Suprapubic skin (tissue), 4 donors: ENCODE measurements at regions not wholly inside any gene's neighbourhood (a gene's known extent, or its start where the extent isn't known, plus 50 kb on each side); places are given as distances from the start of the nearest gene placed in this dataset.

Source experiments
- DNase-seq, 2 donors: peaks; one replicate each; pipeline ENCODE4 v3.0.0-alpha.2; 2019; ENCODE audit warnings: low spot score in 2 of 2
- H3K27ac ChIP-seq: fragments of 200-600 bp; sonication (generic); one replicate; pipeline ENCODE4 v1.5.1; 2019
- H3K27me3 ChIP-seq: fragments of 200-600 bp; sonication (generic); one replicate; pipeline ENCODE4 v1.5.1; 2019
- H3K36me3 ChIP-seq: fragments of 200-600 bp; sonication (generic); one replicate; pipeline ENCODE4 v1.5.1; 2019
- H3K4me1 ChIP-seq: fragments of 200-600 bp; sonication (generic); one replicate; pipeline ENCODE4 v1.5.1; 2019
- H3K4me3 ChIP-seq: fragments of 200-600 bp; sonication (generic); one replicate; pipeline ENCODE4 v1.5.1; 2019; ENCODE audit warnings: mild to moderate bottlenecking
- H3K9me3 ChIP-seq: fragments of 200-600 bp; sonication (generic); one replicate; pipeline ENCODE4 v1.5.1; 2019
- EP300 ChIP-seq: sonication (generic); formaldehyde crosslinking; IDR thresholded peaks from one replicate; pipeline ENCODE4 v1.6.1; 2017; ENCODE audit warnings: antibody characterized with exemption
- POLR2A ChIP-seq, 2 donors: fragments of 450-650 bp; IDR thresholded peaks; one replicate each; pipeline ENCODE4 v1.6.1; 2017; ENCODE audit warnings: antibody characterized with exemption in 2 of 2, mild to moderate bottlenecking in 2 of 2, moderate library complexity in 2 of 2
- POLR2AphosphoS5 ChIP-seq, 3 donors: sonication (generic); formaldehyde crosslinking; IDR thresholded peaks; one replicate each; pipeline ENCODE4 v1.6.1; 2017; ENCODE audit warnings: antibody characterized with exemption in 3 of 3
- WGBS: methylation state at CpG from one replicate; pipeline ENCODE4 v1.1.5; 2018; 5-methylcytosine and 5-hydroxymethylcytosine counted together
- TF ChIP-seq, protein P1 (sequence below), 2 donors: fragments of 200-600 bp in 1 of 2; fragments of 450-650 bp in 1 of 2; sonication (generic) in 1 of 2; IDR thresholded peaks; one replicate each; pipeline ENCODE4 v1.5.1; 2016 to 2019; ENCODE audit warnings: antibody characterized with exemption in 2 of 2, mild to moderate bottlenecking in 1 of 2, moderate library complexity in 1 of 2

DNA sequence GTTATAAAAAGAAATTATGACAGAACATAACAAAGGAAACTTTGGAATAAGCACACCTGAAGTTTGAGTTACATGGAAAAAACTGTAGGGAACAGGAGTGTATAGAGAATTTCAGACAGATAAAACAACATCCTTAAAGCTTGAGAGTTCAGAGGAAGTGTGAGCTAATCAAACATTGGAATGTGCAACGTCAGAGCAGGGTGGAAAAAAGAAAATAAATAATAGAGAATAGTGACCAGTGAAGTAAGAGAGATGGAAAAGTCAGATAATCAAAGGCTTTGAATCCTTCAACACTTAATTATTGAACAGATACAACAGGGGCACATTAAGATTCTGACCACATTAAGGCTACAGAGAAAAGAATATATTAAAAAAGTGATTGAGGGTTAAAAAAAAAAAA lies 128.5 kb upstream of the CDH10 start:
- H3K4me3 ChIP-seq, result no peak overlapping the region
- no peaks in the 10 kb centered on the region for H3K27me3 ChIP-seq
- TF ChIP-seq POLR2AphosphoS5 (IDR thresholded peaks at IDR 0.05) (no peak), EP300 (no peak), POLR2A (IDR thresholded peaks at IDR 0.05) (no peak)
- TF ChIP-seq, protein P1, sequence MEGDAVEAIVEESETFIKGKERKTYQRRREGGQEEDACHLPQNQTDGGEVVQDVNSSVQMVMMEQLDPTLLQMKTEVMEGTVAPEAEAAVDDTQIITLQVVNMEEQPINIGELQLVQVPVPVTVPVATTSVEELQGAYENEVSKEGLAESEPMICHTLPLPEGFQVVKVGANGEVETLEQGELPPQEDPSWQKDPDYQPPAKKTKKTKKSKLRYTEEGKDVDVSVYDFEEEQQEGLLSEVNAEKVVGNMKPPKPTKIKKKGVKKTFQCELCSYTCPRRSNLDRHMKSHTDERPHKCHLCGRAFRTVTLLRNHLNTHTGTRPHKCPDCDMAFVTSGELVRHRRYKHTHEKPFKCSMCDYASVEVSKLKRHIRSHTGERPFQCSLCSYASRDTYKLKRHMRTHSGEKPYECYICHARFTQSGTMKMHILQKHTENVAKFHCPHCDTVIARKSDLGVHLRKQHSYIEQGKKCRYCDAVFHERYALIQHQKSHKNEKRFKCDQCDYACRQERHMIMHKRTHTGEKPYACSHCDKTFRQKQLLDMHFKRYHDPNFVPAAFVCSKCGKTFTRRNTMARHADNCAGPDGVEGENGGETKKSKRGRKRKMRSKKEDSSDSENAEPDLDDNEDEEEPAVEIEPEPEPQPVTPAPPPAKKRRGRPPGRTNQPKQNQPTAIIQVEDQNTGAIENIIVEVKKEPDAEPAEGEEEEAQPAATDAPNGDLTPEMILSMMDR (IDR thresholded peaks at IDR 0.05), result no peak
- H3K27ac ChIP-seq, result no peak overlapping the region
- DNase-seq, result no peak
- no peaks in the 10 kb centered on the region for H3K4me1 ChIP-seq
- H3K36me3 ChIP-seq, result no peaks in the 10 kb centered on the region
- H3K9me3 ChIP-seq, result no peaks in the 10 kb centered on the region
- 17% methylated on average over 1 of the region's 1 CpG for WGBS

DNA sequence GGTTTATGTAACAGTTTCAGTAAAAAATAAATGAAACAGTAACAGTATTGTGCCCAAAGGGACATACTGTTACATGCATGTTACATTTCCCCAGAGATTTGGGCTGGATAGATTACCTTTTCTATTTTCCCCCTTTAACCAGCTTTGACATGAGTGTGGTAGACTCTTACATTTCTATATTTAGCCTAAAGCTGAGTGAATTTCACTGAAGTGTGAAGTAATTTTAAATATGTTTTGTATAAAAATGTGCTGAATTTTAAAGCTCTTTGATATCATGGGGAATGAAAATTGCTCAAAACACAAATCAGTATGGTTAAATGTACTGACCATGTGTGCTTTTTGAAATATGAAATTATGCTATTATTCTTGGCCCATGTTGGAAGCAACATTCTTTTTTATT lies 122.3 kb upstream of the CDH10 start:
- Histone ChIP-seq H3K27ac (no peak overlapping the region), H3K4me1 (no peaks in the 10 kb centered on the region), H3K9me3 (no peaks in the 10 kb centered on the region), H3K4me3 (no peak overlapping the region), H3K36me3 (no peaks in the 10 kb centered on the region), H3K27me3 (no peaks in the 10 kb centered on the region)
- no peak for DNase-seq
- TF ChIP-seq, protein P1 (IDR thresholded peaks at IDR 0.05), result no peak
- no peak for TF ChIP-seq POLR2A (IDR thresholded peaks at IDR 0.05)
- no peak for TF ChIP-seq EP300
- no peak for TF ChIP-seq POLR2AphosphoS5 (IDR thresholded peaks at IDR 0.05)

DNA sequence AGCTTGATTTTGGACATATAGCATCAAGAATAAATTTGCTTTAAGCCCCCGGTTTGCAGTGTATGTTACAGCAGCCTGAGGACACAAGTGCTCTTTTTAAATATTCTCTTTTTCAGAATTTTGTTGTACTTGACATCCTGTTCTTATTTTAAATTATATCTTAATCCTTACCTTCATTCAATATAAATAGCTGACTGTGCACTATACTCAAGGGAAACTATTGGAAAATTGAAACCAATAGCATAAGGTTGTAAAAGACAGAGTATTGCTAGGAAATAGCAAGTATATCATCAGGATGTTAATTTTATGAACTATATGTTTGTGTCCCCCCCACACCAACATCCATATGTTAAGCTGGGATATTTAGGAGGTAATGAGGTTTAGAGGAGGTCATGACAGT lies 120.4 kb upstream of the CDH10 start:
- WGBS, result 91% methylated on average over 1 of the region's 1 CpG
- no peak overlapping the region for H3K4me3 ChIP-seq

DNA sequence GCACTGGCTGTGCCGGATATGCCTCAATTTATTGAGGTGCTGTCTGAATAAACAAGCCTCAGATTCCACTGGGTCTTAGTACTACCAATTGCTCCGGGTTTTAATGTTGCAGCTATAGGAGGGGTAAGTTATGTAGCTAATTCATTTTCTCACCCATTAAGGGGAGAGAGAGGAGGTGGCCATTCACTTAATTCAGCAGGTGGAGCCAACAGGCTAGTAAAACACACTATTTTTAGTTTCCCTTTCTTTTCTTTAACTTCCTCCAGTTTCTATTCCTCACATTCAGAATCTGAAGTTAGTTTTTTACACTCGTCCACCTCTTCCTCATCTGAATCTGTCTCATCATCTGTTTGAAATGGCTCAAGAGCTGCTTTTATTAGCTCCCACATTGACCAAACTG lies 105.6 kb upstream of the CDH10 start:
- Histone ChIP-seq H3K9me3 (no peaks in the 10 kb centered on the region), H3K4me1 (no peaks in the 10 kb centered on the region), H3K27ac (no peak overlapping the region), H3K4me3 (no peak overlapping the region), H3K27me3 (no peaks in the 10 kb centered on the region), H3K36me3 (no peaks in the 10 kb centered on the region)
- DNase-seq, result no peak
- TF ChIP-seq POLR2A (IDR thresholded peaks at IDR 0.05) (no peak), EP300 (no peak), POLR2AphosphoS5 (IDR thresholded peaks at IDR 0.05) (no peak)
- TF ChIP-seq, protein P1 (IDR thresholded peaks at IDR 0.05), result no peak
- WGBS, result 68% methylated on average over 3 of the region's 3 CpGs

More for the DNA sequence above, 120.4 kb upstream of the CDH10 start:
- Histone ChIP-seq H3K9me3 (no peaks in the 10 kb centered on the region), H3K27me3 (no peaks in the 10 kb centered on the region), H3K27ac (no peak overlapping the region), H3K36me3 (no peaks in the 10 kb centered on the region), H3K4me1 (no peaks in the 10 kb centered on the region)
- DNase-seq, result no peak
- TF ChIP-seq, protein P1 (IDR thresholded peaks at IDR 0.05), result no peak
- TF ChIP-seq EP300 (no peak), POLR2A (IDR thresholded peaks at IDR 0.05) (no peak), POLR2AphosphoS5 (IDR thresholded peaks at IDR 0.05) (no peak)

DNA sequence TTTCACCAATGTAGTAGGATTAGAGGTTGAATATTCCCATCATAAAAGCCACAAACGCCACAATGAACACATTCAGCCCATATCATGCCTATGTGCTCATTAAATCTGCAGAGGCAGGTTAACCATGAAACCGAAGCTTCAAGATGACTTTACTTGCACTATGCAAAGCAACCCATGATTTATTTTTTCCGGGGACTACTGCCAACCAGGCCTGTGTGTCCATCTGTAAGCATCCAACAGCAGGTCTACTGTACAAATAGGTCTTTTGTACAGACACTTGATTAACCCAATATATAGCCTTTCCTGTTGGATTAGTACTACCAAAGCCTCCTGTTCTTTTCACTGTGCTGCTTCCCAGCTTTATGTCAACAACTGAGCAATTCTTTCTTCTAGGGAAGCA lies 104.9 kb upstream of the CDH10 start:
- 79% methylated on average over 3 of the region's 3 CpGs for WGBS
- no peak overlapping the region for H3K27ac ChIP-seq
- no peak for DNase-seq
- H3K36me3 ChIP-seq, result no peaks in the 10 kb centered on the region
- H3K4me1 ChIP-seq, result no peaks in the 10 kb centered on the region
- TF ChIP-seq EP300 (no peak), POLR2AphosphoS5 (IDR thresholded peaks at IDR 0.05) (no peak), POLR2A (IDR thresholded peaks at IDR 0.05) (no peak)
- TF ChIP-seq, protein P1 (IDR thresholded peaks at IDR 0.05), result no peak
- H3K27me3 ChIP-seq, result no peaks in the 10 kb centered on the region
- no peak overlapping the region for H3K4me3 ChIP-seq
- H3K9me3 ChIP-seq, result no peaks in the 10 kb centered on the region
